UCSD-AML1 (cell line): ENCODE measurements at regions not wholly inside any gene's neighbourhood (a gene's known extent, or its start where the extent isn't known, plus 50 kb on each side); places are given as distances from the start of the nearest gene placed in this dataset.

Experiments used
- DNase-seq: peaks from one replicate; lab custom pipeline; 2025; ENCODE audit not compliant: unreplicated experiment; lab: John Stamatoyannopoulos, UW

DNA sequence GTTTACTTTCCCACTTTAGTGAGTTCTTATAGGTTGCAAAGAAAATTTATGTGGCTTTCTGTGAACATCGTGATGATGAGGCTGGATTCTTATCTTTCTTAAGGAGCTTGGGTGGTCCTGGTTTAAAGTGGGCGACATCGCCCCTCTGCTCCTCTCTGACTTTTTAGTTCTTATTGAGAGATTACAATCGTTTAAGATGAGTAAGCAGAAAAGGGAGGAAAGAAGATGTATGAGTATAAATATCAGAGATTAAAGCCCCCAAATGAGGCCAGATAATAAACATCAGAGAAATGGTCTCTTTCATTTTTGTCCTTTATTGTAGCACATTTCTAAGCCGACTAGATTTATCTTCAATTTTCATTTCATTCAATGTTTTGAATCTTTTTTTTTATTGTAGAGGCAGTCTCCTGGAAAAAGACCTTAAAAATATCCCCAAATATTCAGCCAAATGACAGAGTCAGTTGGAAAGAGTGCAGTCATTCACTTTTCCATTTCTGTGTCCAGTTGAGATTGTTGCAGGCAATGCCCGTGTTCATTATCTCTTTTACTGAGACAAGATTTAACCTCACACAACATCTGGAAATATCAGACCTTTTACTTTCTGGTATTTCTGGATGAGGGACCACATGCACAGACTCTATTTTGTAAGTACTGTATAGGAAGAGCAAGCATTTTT, 62.0 kb upstream of the PDE7B start:
- no peak for DNase-seq

DNA sequence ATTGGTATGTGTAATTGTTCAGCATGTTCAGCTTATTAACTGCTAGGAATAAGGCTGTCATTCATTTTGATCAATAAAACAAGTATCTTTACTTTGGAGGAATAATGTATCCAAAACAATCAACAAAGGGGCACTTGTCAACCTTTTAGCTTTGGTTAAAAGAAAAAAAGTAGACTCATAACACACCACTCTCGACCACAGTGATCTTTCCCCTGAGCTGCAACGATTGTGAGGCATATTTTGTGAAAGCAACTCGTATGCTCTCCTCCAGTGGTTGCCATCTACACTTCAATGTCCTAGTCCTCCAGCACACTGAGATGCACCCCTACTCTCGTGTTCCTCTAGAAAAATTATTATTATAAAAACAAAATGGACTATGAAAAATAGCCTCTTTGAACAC, 60.1 kb upstream of the PDE7B start:
- DNase-seq, result no peak

DNA sequence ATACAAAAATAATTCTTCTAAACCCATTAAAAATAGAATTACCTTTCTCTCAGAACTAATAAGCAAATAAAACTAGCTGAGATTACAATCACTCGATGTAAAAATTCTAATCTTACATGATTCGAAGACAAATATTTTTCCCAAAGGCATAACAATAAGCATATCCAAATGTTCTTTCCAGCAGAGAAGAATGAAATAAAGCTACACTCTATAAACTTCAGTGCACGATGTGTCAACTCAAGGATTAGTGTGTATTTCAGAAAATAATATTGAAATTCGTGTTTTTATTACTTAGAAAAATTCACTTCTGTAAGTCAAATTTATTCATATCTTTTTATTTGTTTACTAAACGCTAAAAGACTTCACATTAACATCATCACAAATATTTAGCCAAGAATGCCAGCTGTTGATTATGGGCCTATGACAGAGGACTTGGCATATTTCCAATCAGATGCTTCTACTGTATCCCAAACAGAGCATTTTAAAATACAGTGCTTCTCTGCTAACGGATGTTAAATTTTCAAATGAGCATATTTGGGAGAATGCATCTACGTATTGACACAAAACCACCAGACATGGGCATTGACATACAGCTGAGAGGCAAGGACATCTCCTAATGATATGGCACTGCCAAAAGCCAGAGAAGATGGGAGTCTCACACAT, 54.7 kb upstream of the PDE7B start:
- DNase-seq, result no peak

DNA sequence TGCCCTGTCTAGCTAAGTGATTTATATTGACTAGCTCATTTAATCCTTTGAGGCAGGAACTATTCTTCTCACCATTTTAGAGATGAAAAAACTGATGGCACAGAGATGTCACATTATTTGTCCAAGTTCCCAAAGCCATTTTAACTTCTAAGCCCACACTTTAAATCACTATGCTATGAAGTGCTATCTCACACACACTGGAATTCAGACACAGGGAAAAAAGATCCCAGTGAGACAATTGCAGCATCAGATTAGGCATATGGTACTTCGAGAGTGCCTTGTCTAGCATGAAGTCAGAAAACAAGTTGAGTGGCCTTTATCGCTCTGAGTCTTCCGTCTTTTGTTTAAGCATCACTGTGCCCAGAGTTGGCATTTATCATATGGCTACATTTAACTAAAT, 54.1 kb upstream of the PDE7B start:
- DNase-seq, result no peak

DNA sequence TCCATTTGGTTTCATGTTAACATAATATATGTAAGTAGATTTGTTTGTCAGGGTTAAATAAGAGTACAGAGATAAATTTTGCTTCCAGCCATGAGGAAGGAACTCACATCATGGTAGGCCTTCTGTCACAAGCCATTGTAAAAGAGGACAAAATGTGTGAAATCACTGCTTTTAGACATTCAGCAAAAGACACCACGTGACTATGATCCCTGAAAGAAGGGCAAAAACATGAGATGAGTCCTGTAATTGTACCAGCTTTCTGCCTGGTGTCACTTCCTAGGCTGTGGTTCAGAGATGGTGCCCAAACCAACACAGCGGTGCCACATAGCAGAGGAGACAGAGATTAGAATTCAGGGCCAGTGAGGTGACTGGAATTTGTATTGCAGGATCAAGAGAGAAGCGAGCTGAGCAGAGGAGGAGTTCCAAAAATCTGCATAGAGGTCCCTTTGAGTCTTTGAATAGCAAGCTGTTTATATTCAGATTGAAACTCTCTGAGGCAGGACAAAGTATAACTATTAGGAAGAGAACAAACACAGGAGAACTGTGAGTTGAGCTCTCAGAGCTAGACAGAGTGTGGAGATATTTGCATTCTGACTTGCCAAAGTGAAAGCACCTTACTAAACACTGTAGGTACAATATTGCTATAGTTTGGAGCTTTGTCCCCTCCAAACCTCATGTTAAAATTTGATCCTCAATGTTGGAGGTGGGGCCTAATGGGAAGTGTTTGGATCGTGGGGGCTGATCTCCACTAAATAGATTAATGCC, 52.6 kb upstream of the PDE7B start:
- DNase-seq, result no peak
